HEK293 (cell line): ENCODE measurements at regions not wholly inside any gene's neighbourhood (a gene's known extent, or its start where the extent isn't known, plus 50 kb on each side); places are given as distances from the start of the nearest gene placed in this dataset.

ENCODE experiments used
- CTCF ChIA-PET: fragments of 350-600 bp; formaldehyde crosslinking; extraction: SDS; loops from one replicate; lab custom pipeline; 2021; ENCODE audit warnings: antibody characterized with exemption; lab: Yijun Ruan, JAX
- POLR2A ChIA-PET: fragments of 300-600 bp; formaldehyde crosslinking; extraction: SDS; loops from one replicate; lab custom pipeline; 2020; ENCODE audit warnings: antibody characterized with exemption, inconsistent platforms; lab: Yijun Ruan, JAX
- H3K27ac ChIP-seq: fragments of 200-500 bp; sonication (Bioruptor generic); 2 replicates; pipeline ENCODE4 v1.5.1; 2014; ENCODE audit warnings: low read depth, low read length, control low read depth, inconsistent platforms; ENCODE audit errors: extremely low read depth
- H3K36me3 ChIP-seq, 2 experiments: fragments of 200-500 bp in 1 of 2; sonication (Bioruptor generic) in 1 of 2; 1 replicate in 1 of 2; 2 replicates in 1 of 2; pipeline ENCODE4 v1.5.1; 2014 to 2017; ENCODE audit warnings: inconsistent platforms in 2 of 2, low read length in 2 of 2; ENCODE audit not compliant: control insufficient read depth in 2 of 2, insufficient read depth in 1 of 2
- H3K4me1 ChIP-seq: fragments of 200-500 bp; sonication (Bioruptor generic); 2 replicates; pipeline ENCODE4 v1.5.1; 2014; ENCODE audit warnings: mild to moderate bottlenecking, low read length, inconsistent platforms; ENCODE audit not compliant: control insufficient read depth, insufficient read depth
- H3K4me3 ChIP-seq: 2 replicates; pipeline ENCODE4 v1.5.1; 2011; ENCODE audit warnings: low read depth, mild to moderate bottlenecking, control low read depth, low read length, moderate library complexity
- H3K9me3 ChIP-seq: fragments of 200-500 bp; sonication (Bioruptor generic); 2 replicates; pipeline ENCODE4 v1.5.1; 2014; ENCODE audit warnings: low read depth, low read length, inconsistent platforms; ENCODE audit not compliant: control insufficient read depth, insufficient read depth
- HOXC10 ChIP-seq: sonication (generic); formaldehyde crosslinking; IDR thresholded peaks from 2 replicates; pipeline ENCODE4 v1.8.1; 2023; ENCODE audit warnings: mild to moderate bottlenecking, missing genetic modification reagents
- KLF16 ChIP-seq: fragments of 450-650 bp; formaldehyde crosslinking; IDR thresholded peaks from 2 replicates; pipeline ENCODE4 v1.5.1; 2017; ENCODE audit warnings: missing biosample characterization, missing genetic modification characterization
- SCRT2 ChIP-seq: fragments of 450-650 bp; formaldehyde crosslinking; IDR thresholded peaks from 2 replicates; pipeline ENCODE4 v1.5.1; 2016; ENCODE audit warnings: missing biosample characterization, missing genetic modification characterization
- TRIM28 ChIP-seq: IDR thresholded peaks from 2 replicates; pipeline ENCODE4 v1.6.1; 2011; ENCODE audit warnings: low read length, control low read depth, borderline replicate concordance
- ZEB2 ChIP-seq: fragments of 450-650 bp; formaldehyde crosslinking; IDR thresholded peaks from 2 replicates; pipeline ENCODE4 v1.5.1; 2016; ENCODE audit warnings: missing biosample characterization, missing genetic modification characterization
- ZNF10 ChIP-seq: fragments of 450-650 bp; formaldehyde crosslinking; IDR thresholded peaks from 2 replicates; pipeline ENCODE4 v1.5.1; 2017; ENCODE audit warnings: missing biosample characterization, missing genetic modification characterization
- ZNF202 ChIP-seq: fragments of 450-650 bp; formaldehyde crosslinking; IDR thresholded peaks from 2 replicates; pipeline ENCODE4 v1.5.1; 2016; ENCODE audit warnings: missing biosample characterization, missing genetic modification characterization, borderline replicate concordance
- ZNF335 ChIP-seq: fragments of 450-650 bp; formaldehyde crosslinking; conservative IDR thresholded peaks from 2 replicates; pipeline ENCODE4 v1.5.1; 2016; ENCODE audit warnings: missing biosample characterization, missing genetic modification characterization
- ZNF404 ChIP-seq: fragments of 450-650 bp; formaldehyde crosslinking; IDR thresholded peaks from 2 replicates; pipeline ENCODE4 v1.5.1; 2017; ENCODE audit warnings: missing biosample characterization, missing genetic modification characterization
- ZNF433 ChIP-seq: fragments of 450-650 bp; formaldehyde crosslinking; IDR thresholded peaks from 2 replicates; pipeline ENCODE4 v1.5.1; 2016; ENCODE audit warnings: missing biosample characterization, missing genetic modification characterization, low read depth
- ZNF529 ChIP-seq: fragments of 450-650 bp; formaldehyde crosslinking; IDR thresholded peaks from 2 replicates; pipeline ENCODE4 v1.5.1; 2017; ENCODE audit warnings: missing genetic modification characterization, missing biosample characterization; ENCODE audit not compliant: insufficient replicate concordance
- ZNF596 ChIP-seq: fragments of 450-650 bp; IDR thresholded peaks from 2 replicates; pipeline ENCODE4 v1.5.0; 2018; ENCODE audit warnings: missing biosample characterization, mild to moderate bottlenecking, missing genetic modification characterization, moderate library complexity
- ZNF664 ChIP-seq: fragments of 450-650 bp; formaldehyde crosslinking; IDR thresholded peaks from 2 replicates; pipeline ENCODE4 v1.5.1; 2016; ENCODE audit warnings: missing biosample characterization, missing genetic modification characterization
- ZNF76 ChIP-seq: fragments of 450-650 bp; formaldehyde crosslinking; IDR thresholded peaks from 2 replicates; pipeline ENCODE4; 2016; ENCODE audit warnings: low read depth, missing biosample characterization, missing genetic modification characterization, borderline replicate concordance
- ZNF792 ChIP-seq: fragments of 450-650 bp; formaldehyde crosslinking; IDR thresholded peaks from 2 replicates; pipeline ENCODE4 v1.5.1; 2016; ENCODE audit warnings: missing biosample characterization, missing genetic modification characterization
- ZSCAN23 ChIP-seq: fragments of 450-650 bp; formaldehyde crosslinking; IDR thresholded peaks from 2 replicates; pipeline ENCODE4 v1.5.1; 2016; ENCODE audit warnings: missing biosample characterization, missing genetic modification characterization
- TF ChIP-seq, protein P1 (sequence below): sonication (generic); formaldehyde crosslinking; IDR thresholded peaks from 2 replicates; pipeline ENCODE4 v1.8.1; 2022; ENCODE audit warnings: mild to moderate bottlenecking, moderate library complexity, missing genetic modification reagents
- TF ChIP-seq, protein P2 (sequence below): fragments of 450-650 bp; formaldehyde crosslinking; IDR thresholded peaks from 2 replicates; pipeline ENCODE4 v1.5.1; 2017; ENCODE audit warnings: missing biosample characterization, missing genetic modification characterization
- TF ChIP-seq, protein P3 (sequence below): fragments of 450-650 bp; formaldehyde crosslinking; IDR thresholded peaks from 2 replicates; pipeline ENCODE4 v1.5.1; 2016; ENCODE audit warnings: missing biosample characterization, missing genetic modification characterization, borderline replicate concordance
- TF ChIP-seq, protein P4 (sequence below): fragments of 450-650 bp; formaldehyde crosslinking; IDR thresholded peaks from 2 replicates; pipeline ENCODE4 v1.5.1; 2016; ENCODE audit warnings: missing biosample characterization, missing genetic modification characterization

DNA sequence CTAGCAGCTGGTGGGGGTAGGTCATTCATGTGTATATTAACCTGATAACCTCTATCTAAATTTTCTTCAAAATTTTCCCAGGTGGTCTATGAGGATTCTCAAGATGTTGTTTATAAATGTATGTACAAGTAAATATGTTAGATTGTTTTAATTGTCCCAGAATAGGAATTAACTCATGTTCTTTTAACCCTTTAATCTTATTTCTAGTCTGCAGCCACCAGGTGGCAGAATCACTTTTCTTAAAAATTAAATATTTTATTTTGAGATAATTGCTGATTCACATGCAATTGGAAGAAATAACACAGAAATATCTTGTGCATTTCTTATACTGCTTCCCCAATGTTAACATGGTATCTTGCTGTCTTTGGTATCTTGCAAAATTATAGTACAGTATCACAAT lies 589.5 kb downstream of the ARL4A start:
- POLR2A ChIA-PET = no interaction called here
- Histone ChIP-seq H3K4me1 (no peaks in the 10 kb centered on the region), H3K36me3 (no peaks in the 10 kb centered on the region), H3K27ac (no peak overlapping the region), H3K9me3 (no peaks in the 10 kb centered on the region), H3K4me3 (no peak overlapping the region)
- TF ChIP-seq ZNF335 (tag by site-specific recombination) (no peak), KLF16 (tag by site-specific recombination) (no peak), SCRT2 (tag by site-specific recombination) (no peak), ZNF433 (tag by site-specific recombination) (no peak), HOXC10 (CRISPR knock-in tag) (no peak), ZNF76 (no peak), TRIM28 (no peak), ZNF404 (no peak)
- TF ChIP-seq, protein P1, sequence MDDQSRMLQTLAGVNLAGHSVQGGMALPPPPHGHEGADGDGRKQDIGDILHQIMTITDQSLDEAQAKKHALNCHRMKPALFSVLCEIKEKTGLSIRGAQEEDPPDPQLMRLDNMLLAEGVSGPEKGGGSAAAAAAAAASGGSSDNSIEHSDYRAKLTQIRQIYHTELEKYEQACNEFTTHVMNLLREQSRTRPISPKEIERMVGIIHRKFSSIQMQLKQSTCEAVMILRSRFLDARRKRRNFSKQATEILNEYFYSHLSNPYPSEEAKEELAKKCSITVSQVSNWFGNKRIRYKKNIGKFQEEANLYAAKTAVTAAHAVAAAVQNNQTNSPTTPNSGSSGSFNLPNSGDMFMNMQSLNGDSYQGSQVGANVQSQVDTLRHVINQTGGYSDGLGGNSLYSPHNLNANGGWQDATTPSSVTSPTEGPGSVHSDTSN (CRISPR knock-in tag) = no peak
- CTCF ChIA-PET = interaction anchor here (0.7 to 1.2 kb wide), 3 partner anchors 14 to 1418 kb away, joined by 3 to 6 read pairs (median 3); no protein-coding TSS in a partner anchor

DNA sequence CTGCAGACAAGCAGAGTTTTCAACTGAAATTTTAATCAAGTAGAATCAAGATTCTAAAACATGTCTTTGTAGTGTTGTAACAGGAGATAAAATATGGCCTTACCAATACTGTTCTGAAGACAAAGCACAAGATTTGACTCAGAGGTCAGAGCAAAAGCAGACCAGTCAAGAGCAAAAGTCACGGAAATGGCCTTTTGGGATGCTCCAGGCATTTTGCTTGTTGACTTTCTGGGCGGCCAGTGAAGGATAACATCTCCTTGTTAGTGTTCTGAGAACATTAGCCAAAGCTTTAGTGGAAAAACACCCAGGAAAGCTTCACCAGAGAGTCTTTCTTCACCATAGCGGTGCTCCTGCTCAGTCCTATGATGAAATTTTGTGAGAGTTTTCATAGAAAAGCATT lies 590.6 kb downstream of the ARL4A start:
- no peaks in the 10 kb centered on the region for H3K4me1 ChIP-seq
- H3K27ac ChIP-seq = no peak overlapping the region
- H3K4me3 ChIP-seq = no peak overlapping the region
- ChIA-PET CTCF (interaction anchor here (0.7 to 6.0 kb wide), 6 partner anchors 15 to 1935 kb away, joined by 3 to 98 read pairs (median 4); no protein-coding TSS in a partner anchor), POLR2A (no interaction called here)
- H3K9me3 ChIP-seq = no peaks in the 10 kb centered on the region
- no peaks in the 10 kb centered on the region for H3K36me3 ChIP-seq
- TF ChIP-seq ZNF792 (no peak), ZSCAN23 (no peak), TRIM28 (no peak), ZNF596 (no peak), ZEB2 (tag by site-specific recombination) (no peak), ZNF202 (tag by site-specific recombination) (no peak), ZNF10 (no peak), ZNF664 (tag by site-specific recombination) (no peak), ZNF529 (tag by site-specific recombination) (no peak)
- TF ChIP-seq, protein P2, sequence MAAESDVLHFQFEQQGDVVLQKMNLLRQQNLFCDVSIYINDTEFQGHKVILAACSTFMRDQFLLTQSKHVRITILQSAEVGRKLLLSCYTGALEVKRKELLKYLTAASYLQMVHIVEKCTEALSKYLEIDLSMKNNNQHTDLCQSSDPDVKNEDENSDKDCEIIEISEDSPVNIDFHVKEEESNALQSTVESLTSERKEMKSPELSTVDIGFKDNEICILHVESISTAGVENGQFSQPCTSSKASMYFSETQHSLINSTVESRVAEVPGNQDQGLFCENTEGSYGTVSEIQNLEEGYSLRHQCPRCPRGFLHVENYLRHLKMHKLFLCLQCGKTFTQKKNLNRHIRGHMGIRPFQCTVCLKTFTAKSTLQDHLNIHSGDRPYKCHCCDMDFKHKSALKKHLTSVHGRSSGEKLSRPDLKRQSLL (tag by site-specific recombination) = no peak
- TF ChIP-seq, protein P3, sequence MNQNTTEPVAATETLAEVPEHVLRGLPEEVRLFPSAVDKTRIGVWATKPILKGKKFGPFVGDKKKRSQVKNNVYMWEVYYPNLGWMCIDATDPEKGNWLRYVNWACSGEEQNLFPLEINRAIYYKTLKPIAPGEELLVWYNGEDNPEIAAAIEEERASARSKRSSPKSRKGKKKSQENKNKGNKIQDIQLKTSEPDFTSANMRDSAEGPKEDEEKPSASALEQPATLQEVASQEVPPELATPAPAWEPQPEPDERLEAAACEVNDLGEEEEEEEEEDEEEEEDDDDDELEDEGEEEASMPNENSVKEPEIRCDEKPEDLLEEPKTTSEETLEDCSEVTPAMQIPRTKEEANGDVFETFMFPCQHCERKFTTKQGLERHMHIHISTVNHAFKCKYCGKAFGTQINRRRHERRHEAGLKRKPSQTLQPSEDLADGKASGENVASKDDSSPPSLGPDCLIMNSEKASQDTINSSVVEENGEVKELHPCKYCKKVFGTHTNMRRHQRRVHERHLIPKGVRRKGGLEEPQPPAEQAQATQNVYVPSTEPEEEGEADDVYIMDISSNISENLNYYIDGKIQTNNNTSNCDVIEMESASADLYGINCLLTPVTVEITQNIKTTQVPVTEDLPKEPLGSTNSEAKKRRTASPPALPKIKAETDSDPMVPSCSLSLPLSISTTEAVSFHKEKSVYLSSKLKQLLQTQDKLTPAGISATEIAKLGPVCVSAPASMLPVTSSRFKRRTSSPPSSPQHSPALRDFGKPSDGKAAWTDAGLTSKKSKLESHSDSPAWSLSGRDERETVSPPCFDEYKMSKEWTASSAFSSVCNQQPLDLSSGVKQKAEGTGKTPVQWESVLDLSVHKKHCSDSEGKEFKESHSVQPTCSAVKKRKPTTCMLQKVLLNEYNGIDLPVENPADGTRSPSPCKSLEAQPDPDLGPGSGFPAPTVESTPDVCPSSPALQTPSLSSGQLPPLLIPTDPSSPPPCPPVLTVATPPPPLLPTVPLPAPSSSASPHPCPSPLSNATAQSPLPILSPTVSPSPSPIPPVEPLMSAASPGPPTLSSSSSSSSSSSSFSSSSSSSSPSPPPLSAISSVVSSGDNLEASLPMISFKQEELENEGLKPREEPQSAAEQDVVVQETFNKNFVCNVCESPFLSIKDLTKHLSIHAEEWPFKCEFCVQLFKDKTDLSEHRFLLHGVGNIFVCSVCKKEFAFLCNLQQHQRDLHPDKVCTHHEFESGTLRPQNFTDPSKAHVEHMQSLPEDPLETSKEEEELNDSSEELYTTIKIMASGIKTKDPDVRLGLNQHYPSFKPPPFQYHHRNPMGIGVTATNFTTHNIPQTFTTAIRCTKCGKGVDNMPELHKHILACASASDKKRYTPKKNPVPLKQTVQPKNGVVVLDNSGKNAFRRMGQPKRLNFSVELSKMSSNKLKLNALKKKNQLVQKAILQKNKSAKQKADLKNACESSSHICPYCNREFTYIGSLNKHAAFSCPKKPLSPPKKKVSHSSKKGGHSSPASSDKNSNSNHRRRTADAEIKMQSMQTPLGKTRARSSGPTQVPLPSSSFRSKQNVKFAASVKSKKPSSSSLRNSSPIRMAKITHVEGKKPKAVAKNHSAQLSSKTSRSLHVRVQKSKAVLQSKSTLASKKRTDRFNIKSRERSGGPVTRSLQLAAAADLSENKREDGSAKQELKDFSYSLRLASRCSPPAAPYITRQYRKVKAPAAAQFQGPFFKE (tag by site-specific recombination) = no peak
- TF ChIP-seq, protein P4, sequence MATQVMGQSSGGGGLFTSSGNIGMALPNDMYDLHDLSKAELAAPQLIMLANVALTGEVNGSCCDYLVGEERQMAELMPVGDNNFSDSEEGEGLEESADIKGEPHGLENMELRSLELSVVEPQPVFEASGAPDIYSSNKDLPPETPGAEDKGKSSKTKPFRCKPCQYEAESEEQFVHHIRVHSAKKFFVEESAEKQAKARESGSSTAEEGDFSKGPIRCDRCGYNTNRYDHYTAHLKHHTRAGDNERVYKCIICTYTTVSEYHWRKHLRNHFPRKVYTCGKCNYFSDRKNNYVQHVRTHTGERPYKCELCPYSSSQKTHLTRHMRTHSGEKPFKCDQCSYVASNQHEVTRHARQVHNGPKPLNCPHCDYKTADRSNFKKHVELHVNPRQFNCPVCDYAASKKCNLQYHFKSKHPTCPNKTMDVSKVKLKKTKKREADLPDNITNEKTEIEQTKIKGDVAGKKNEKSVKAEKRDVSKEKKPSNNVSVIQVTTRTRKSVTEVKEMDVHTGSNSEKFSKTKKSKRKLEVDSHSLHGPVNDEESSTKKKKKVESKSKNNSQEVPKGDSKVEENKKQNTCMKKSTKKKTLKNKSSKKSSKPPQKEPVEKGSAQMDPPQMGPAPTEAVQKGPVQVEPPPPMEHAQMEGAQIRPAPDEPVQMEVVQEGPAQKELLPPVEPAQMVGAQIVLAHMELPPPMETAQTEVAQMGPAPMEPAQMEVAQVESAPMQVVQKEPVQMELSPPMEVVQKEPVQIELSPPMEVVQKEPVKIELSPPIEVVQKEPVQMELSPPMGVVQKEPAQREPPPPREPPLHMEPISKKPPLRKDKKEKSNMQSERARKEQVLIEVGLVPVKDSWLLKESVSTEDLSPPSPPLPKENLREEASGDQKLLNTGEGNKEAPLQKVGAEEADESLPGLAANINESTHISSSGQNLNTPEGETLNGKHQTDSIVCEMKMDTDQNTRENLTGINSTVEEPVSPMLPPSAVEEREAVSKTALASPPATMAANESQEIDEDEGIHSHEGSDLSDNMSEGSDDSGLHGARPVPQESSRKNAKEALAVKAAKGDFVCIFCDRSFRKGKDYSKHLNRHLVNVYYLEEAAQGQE = no peak
